Immature natural killer cell (primary cell): ENCODE measurements at regions not wholly inside any gene's neighbourhood (a gene's known extent, or its start where the extent isn't known, plus 50 kb on each side); places are given as distances from the start of the nearest gene placed in this dataset.

Source experiments
- DNase-seq, 3 donors: peaks; one replicate each; pipeline ENCODE4 v3.0.0; 2022; ENCODE audit warnings: mixed read lengths in 1 of 3
- H3K27ac Mint-ChIP-seq, 6 donors: one replicate each; pipeline ENCODE4 v1.8.0; 2020; ENCODE audit warnings: mixed read lengths in 6 of 6, mild to moderate bottlenecking in 5 of 6, inconsistent platforms in 4 of 6, moderate library complexity in 3 of 6
- H3K27me3 Mint-ChIP-seq, 3 donors: one replicate each; pipeline ENCODE4 v1.8.0; 2020 to 2021; ENCODE audit warnings: low read depth in 3 of 3, mild to moderate bottlenecking in 3 of 3, mixed read lengths in 3 of 3, moderate library complexity in 3 of 3, inconsistent platforms in 1 of 3
- H3K36me3 Mint-ChIP-seq, 3 donors: one replicate each; pipeline ENCODE4 v1.8.0; 2020; ENCODE audit warnings: mixed read lengths in 3 of 3, inconsistent platforms in 2 of 3, mild to moderate bottlenecking in 2 of 3
- H3K4me1 Mint-ChIP-seq, 2 donors: one replicate each; pipeline ENCODE4 v1.8.0; 2020; ENCODE audit warnings: inconsistent platforms in 2 of 2, mild to moderate bottlenecking in 2 of 2, mixed read lengths in 2 of 2, moderate library complexity in 1 of 2
- H3K4me3 Mint-ChIP-seq, 5 donors: one replicate each; pipeline ENCODE4 v1.8.0; 2020; ENCODE audit warnings: mild to moderate bottlenecking in 5 of 5, mixed read lengths in 5 of 5, inconsistent platforms in 3 of 5, moderate library complexity in 3 of 5
- H3K9me3 Mint-ChIP-seq, 6 donors: one replicate each; pipeline ENCODE4 v1.8.0; 2020; ENCODE audit warnings: mild to moderate bottlenecking in 6 of 6, mixed read lengths in 6 of 6, inconsistent platforms in 4 of 6, moderate library complexity in 3 of 6

- no peaks in the 10 kb centered on the region for H3K36me3 Mint-ChIP-seq
- H3K27ac Mint-ChIP-seq = no peak overlapping the region
- H3K4me3 Mint-ChIP-seq = no peak overlapping the region
- H3K9me3 Mint-ChIP-seq = peaks cover 0 to 12% (median 2%) of the 10 kb centered on the region in 6 donors
- no peak for DNase-seq
- H3K27me3 Mint-ChIP-seq = no peaks in the 10 kb centered on the region
- no peaks in the 10 kb centered on the region for H3K4me1 Mint-ChIP-seq
These were observed 439.2 kb downstream of the TBC1D4 start for GRCh38 chr13:75042807-75043206.

GRCh38 chr13:75038393-75039113, 443.4 kb downstream of the TBC1D4 start:
- Mint-ChIP-seq H3K27ac (no peak overlapping the region), H3K27me3 (peaks cover 0 to 2% (median 0%) of the 10 kb centered on the region in 3 donors), H3K9me3 (peaks cover 0 to 26% (median 10%) of the 10 kb centered on the region in 6 donors), H3K4me1 (no peaks in the 10 kb centered on the region), H3K4me3 (no peak overlapping the region), H3K36me3 (peaks cover 0 to 4% (median 0%) of the 10 kb centered on the region in 3 donors)
- DNase-seq = no peak

GRCh38 chr13:75025956-75026355, 456.0 kb downstream of the TBC1D4 start:
- Mint-ChIP-seq H3K4me1 (no peaks in the 10 kb centered on the region), H3K4me3 (no peak overlapping the region), H3K9me3 (peaks cover 0 to 3% (median 0%) of the 10 kb centered on the region in 6 donors), H3K27me3 (peaks cover 0 to 2% (median 2%) of the 10 kb centered on the region in 3 donors), H3K27ac (no peak overlapping the region), H3K36me3 (no peaks in the 10 kb centered on the region)
- no peak for DNase-seq

GRCh38 chr13:75024602-75025001, 457.4 kb downstream of the TBC1D4 start:
- peaks cover 0 to 5% (median 0%) of the 10 kb centered on the region in 3 donors for H3K27me3 Mint-ChIP-seq
- no peaks in the 10 kb centered on the region for H3K36me3 Mint-ChIP-seq

DNA sequence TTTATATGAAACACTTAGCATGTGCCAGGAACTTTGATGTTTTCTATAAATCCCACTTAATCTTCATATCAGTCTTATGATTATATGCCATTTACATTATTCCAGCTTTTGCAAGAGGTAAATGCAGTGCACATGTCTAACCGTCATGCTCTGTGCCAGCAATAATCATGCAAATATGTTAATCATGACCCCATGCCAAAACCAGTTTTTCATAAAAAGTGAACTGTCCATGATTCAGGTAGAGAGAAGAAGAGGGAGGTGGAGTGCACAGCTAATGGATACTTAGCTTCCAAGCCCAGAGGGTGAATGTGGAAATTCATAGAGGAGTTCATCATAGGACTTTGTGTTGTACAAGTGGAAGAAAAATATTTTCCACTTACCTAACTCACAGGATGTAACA, 458.4 kb downstream of the TBC1D4 start:
- H3K27me3 Mint-ChIP-seq = peaks cover 0 to 7% (median 2%) of the 10 kb centered on the region in 3 donors
- H3K27ac Mint-ChIP-seq = no peak overlapping the region
- no peak for DNase-seq
- H3K4me1 Mint-ChIP-seq = no peaks in the 10 kb centered on the region
- H3K4me3 Mint-ChIP-seq = no peak overlapping the region
- H3K9me3 Mint-ChIP-seq = peaks cover 0 to 7% (median 0%) of the 10 kb centered on the region in 6 donors
- no peaks in the 10 kb centered on the region for H3K36me3 Mint-ChIP-seq

More at GRCh38 chr13:75024602-75025001, 457.4 kb downstream of the TBC1D4 start:
- H3K4me3 Mint-ChIP-seq = no peak overlapping the region
- H3K4me1 Mint-ChIP-seq = no peaks in the 10 kb centered on the region
- no peak overlapping the region for H3K27ac Mint-ChIP-seq
- peaks cover 0 to 7% (median 0%) of the 10 kb centered on the region in 6 donors for H3K9me3 Mint-ChIP-seq
- no peak for DNase-seq

- H3K27me3 Mint-ChIP-seq = peaks cover 2 to 6% (median 5%) of the 10 kb centered on the region in 3 donors
- no peaks in the 10 kb centered on the region for H3K4me1 Mint-ChIP-seq
- peaks cover 2 to 10% (median 3%) of the 10 kb centered on the region in 6 donors for H3K9me3 Mint-ChIP-seq
These were observed 460.8 kb downstream of the TBC1D4 start for GRCh38 chr13:75021151-75021550.

GRCh38 chr13:75016225-75016624, 465.7 kb downstream of the TBC1D4 start:
- H3K27ac Mint-ChIP-seq = no peak overlapping the region
- no peaks in the 10 kb centered on the region for H3K36me3 Mint-ChIP-seq
- no peaks in the 10 kb centered on the region for H3K4me1 Mint-ChIP-seq
- DNase-seq = no peak
- H3K9me3 Mint-ChIP-seq = peaks cover 2 to 22% (median 3%) of the 10 kb centered on the region in 6 donors
- H3K4me3 Mint-ChIP-seq = no peak overlapping the region
- H3K27me3 Mint-ChIP-seq = peaks cover 2 to 15% (median 6%) of the 10 kb centered on the region in 3 donors

More at GRCh38 chr13:75021151-75021550, 460.8 kb downstream of the TBC1D4 start:
- no peak for DNase-seq
- no peaks in the 10 kb centered on the region for H3K36me3 Mint-ChIP-seq
- no peak overlapping the region for H3K27ac Mint-ChIP-seq
- no peak overlapping the region for H3K4me3 Mint-ChIP-seq

DNA sequence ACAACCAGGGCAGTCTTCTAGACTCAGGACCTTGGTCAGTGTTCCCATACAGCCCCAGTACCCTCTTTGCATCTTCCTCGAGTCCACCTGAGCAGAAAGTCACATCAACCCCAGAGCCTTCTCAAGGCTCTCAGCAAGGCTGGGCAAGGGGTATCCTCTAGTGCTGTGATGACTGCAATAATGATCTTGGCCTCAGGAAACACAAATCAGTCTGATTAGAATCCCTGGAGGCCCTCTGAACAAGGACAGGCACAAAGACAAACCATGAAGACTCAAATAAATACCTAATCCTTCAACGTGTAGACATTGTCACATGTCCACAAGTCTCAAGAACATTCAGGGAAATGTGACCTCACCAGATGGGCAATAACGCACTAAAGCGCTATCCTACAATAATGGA, 468.2 kb downstream of the TBC1D4 start:
- H3K9me3 Mint-ChIP-seq = peaks cover 0 to 22% (median 2%) of the 10 kb centered on the region in 6 donors
- H3K27ac Mint-ChIP-seq = no peak overlapping the region
- H3K27me3 Mint-ChIP-seq = peaks cover 2 to 13% (median 4%) of the 10 kb centered on the region in 3 donors
- no peaks in the 10 kb centered on the region for H3K36me3 Mint-ChIP-seq
- H3K4me1 Mint-ChIP-seq = no peaks in the 10 kb centered on the region
- DNase-seq = no peak
- no peak overlapping the region for H3K4me3 Mint-ChIP-seq

DNA sequence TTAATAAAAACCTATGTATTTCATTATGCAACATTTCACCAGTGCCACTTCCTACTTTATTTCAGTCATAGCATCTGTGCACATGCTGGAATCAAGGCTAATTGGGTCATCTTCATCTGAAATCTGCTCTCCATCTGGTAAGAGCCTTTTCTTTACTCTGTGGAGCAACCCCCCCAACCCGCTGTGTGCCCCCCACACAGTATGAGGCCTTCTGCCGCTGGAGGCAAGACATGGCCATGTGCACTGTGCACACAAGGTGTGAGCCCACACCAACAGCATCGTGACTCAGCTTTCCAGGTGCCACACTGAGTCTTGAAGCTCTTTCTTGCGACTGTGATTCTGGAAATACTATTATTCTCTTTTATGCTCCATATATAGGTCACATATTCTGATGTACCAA, 471.0 kb downstream of the TBC1D4 start:
- no peaks in the 10 kb centered on the region for H3K4me1 Mint-ChIP-seq
- H3K27ac Mint-ChIP-seq = no peak overlapping the region
- peaks cover 0 to 11% (median 0%) of the 10 kb centered on the region in 6 donors for H3K9me3 Mint-ChIP-seq
- no peak overlapping the region for H3K4me3 Mint-ChIP-seq
- H3K36me3 Mint-ChIP-seq = no peaks in the 10 kb centered on the region
- peaks cover 0 to 16% (median 0%) of the 10 kb centered on the region in 3 donors for H3K27me3 Mint-ChIP-seq
- no peak for DNase-seq

DNA sequence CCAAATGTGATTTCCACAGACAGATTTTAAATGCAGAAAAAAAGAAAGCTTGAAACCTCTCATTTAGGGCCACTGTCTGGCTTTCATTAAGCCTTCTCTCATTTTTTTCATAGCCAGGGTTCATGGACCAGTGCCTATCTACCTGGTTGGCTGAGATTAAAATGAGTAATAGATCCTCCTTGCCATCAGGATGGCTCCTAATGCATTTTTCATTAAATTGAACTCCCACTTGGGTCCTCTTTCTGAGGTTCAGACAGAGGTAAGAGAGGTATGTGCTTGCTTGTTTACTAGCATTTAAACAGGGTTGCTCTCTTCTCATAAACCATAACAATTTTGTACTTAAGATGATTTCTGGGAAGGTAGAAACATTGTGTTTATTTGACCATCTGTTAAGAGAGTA, 473.0 kb downstream of the TBC1D4 start:
- H3K4me3 Mint-ChIP-seq = no peak overlapping the region
- H3K4me1 Mint-ChIP-seq = no peaks in the 10 kb centered on the region
- H3K9me3 Mint-ChIP-seq = no peaks in the 10 kb centered on the region
- no peak overlapping the region for H3K27ac Mint-ChIP-seq
- H3K27me3 Mint-ChIP-seq = peaks cover 0 to 8% (median 2%) of the 10 kb centered on the region in 3 donors
- no peak for DNase-seq
- H3K36me3 Mint-ChIP-seq = no peaks in the 10 kb centered on the region

DNA sequence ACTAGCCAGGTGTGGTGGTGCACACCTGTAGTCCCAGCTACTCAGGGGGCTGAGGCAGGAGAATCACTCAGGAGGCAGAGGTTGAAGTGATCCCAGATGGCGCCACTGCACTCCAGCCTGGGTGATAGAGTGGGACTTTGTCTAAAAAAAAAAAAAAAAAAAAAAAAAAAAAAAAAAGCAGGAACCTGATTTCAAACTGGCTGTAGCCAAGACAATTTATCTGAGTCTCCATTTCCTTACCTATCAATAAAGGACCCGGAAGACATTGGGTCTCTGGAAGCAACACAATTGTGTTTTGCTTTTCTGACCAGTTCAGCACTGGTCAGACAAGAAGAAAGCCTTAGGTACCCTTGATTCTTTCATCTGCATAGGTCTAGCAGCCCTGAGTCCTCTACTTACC, 491.0 kb downstream of the TBC1D4 start:
- Mint-ChIP-seq H3K4me3 (no peak overlapping the region), H3K36me3 (no peaks in the 10 kb centered on the region), H3K4me1 (no peaks in the 10 kb centered on the region), H3K9me3 (no peaks in the 10 kb centered on the region), H3K27me3 (peaks cover 0 to 2% (median 0%) of the 10 kb centered on the region in 3 donors), H3K27ac (no peak overlapping the region)
- DNase-seq = no peak

DNA sequence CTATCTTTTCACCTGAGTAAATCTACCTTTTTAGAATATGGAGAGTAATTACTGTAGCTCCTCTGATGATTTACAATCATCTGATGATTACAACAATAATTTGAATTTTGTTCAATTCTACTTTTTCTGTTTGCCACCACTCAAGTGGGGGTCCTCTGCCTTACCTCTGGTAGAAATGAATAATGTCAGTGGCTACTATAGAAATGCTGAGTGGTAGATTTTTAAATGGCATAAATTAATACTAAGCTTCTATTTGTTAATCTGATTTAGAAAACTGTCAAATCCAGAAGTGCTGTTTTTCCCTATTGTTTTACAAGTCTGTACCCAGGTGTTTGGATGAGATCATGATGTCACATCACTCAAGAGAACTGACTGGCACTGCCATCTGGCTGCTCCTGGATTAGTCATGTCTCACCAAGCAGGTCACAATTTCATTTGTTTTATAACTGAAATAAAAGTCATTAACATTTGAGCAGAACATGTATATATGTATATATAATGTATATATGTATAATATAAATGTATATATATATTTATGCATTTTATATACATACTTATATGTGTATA, 494.8 kb downstream of the TBC1D4 start:
- no peak overlapping the region for H3K27ac Mint-ChIP-seq
- H3K27me3 Mint-ChIP-seq = no peaks in the 10 kb centered on the region
- H3K4me1 Mint-ChIP-seq = no peaks in the 10 kb centered on the region
- H3K9me3 Mint-ChIP-seq = peaks cover 0 to 4% (median 0%) of the 10 kb centered on the region in 6 donors
- no peak overlapping the region for H3K4me3 Mint-ChIP-seq
- no peak for DNase-seq
- no peaks in the 10 kb centered on the region for H3K36me3 Mint-ChIP-seq

- Mint-ChIP-seq H3K9me3 (peaks cover 0 to 4% (median 0%) of the 10 kb centered on the region in 6 donors), H3K36me3 (no peaks in the 10 kb centered on the region), H3K4me3 (no peak overlapping the region), H3K4me1 (no peaks in the 10 kb centered on the region), H3K27me3 (no peaks in the 10 kb centered on the region), H3K27ac (no peak overlapping the region)
- DNase-seq = no peak
These were observed 495.4 kb downstream of the TBC1D4 start for GRCh38 chr13:74986609-74987008.

DNA sequence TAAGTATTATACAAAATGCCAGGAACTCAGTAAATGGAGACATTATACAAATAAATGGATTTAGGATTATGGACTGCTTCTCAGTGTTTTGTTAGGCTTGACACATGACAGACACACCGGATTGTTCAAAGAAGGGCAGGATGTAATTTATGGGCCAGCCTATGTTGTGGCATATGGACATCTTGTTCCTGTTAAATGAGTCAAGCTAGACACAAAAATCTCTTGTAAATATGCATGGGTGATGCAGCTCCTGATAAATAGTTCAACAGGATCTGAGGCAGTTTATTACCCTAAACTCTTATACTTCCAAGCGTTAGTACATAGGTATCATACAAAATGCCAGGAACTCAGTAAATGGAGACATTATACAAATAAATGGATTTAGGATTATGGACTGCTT, 502.3 kb downstream of the TBC1D4 start:
- no peak for DNase-seq
- Mint-ChIP-seq H3K4me1 (no peaks in the 10 kb centered on the region), H3K9me3 (peaks cover 0 to 6% (median 0%) of the 10 kb centered on the region in 6 donors), H3K4me3 (no peak overlapping the region), H3K36me3 (no peaks in the 10 kb centered on the region), H3K27ac (no peak overlapping the region), H3K27me3 (peaks cover 0 to 2% (median 0%) of the 10 kb centered on the region in 3 donors)
